NB4 (cell line): ENCODE measurements at regions not wholly inside any gene's neighbourhood (a gene's known extent, or its start where the extent isn't known, plus 50 kb on each side); places are given as distances from the start of the nearest gene placed in this dataset.

Experiments
- DNase-seq: peaks from one replicate; pipeline ENCODE4 v3.0.0; 2010; ENCODE audit warnings: low read depth
- H3K4me3 ChIP-seq: one replicate; pipeline ENCODE4 v1.5.1; 2011; ENCODE audit warnings: mild to moderate bottlenecking, low read depth, low read length, moderate library complexity
- CTCF ChIP-seq: IDR thresholded peaks from one replicate; pipeline ENCODE4 v1.5.1; 2012; ENCODE audit warnings: low read depth, low read length
- MAX ChIP-seq: IDR thresholded peaks from 2 replicates; pipeline ENCODE4 v1.6.1; 2011; ENCODE audit warnings: low read depth, low read length
- MYC ChIP-seq: IDR thresholded peaks from 2 replicates; pipeline ENCODE4 v1.6.1; 2011; ENCODE audit warnings: low read depth, low read length
- POLR2A ChIP-seq: IDR thresholded peaks from 2 replicates; pipeline ENCODE4 v1.6.1; 2011; ENCODE audit warnings: mild to moderate bottlenecking; ENCODE audit not compliant: insufficient read length; ENCODE audit errors: extremely low read depth

- DNase-seq, result no peak
- no peak overlapping the region for H3K4me3 ChIP-seq
- no peak for TF ChIP-seq POLR2A
- no peak for TF ChIP-seq MAX
- no peak for TF ChIP-seq CTCF
Observed at GRCh38 chr6:117128052-117128451, 137.3 kb upstream of the VGLL2 start.

- no peak overlapping the region for H3K4me3 ChIP-seq
- no peak for DNase-seq
- no peak for TF ChIP-seq CTCF
Observed at GRCh38 chr6:117130125-117130524, 135.2 kb upstream of the VGLL2 start.

GRCh38 chr6:117136702-117137101 lies 128.7 kb upstream of the VGLL2 start:
- TF ChIP-seq CTCF (no peak), MAX (no peak), POLR2A (no peak), MYC (no peak)
- no peak overlapping the region for H3K4me3 ChIP-seq
- DNase-seq, result no peak

GRCh38 chr6:117137711-117138110 lies 127.6 kb upstream of the VGLL2 start:
- no peak overlapping the region for H3K4me3 ChIP-seq
- TF ChIP-seq MYC (no peak), CTCF (no peak), MAX (no peak)
- no peak for DNase-seq

GRCh38 chr6:117138425-117138824 lies 126.9 kb upstream of the VGLL2 start:
- no peak for TF ChIP-seq POLR2A
- no peak for TF ChIP-seq MAX
- H3K4me3 ChIP-seq, result no peak overlapping the region
- no peak for DNase-seq

- TF ChIP-seq POLR2A, result no peak
- TF ChIP-seq MYC, result no peak
- no peak for TF ChIP-seq MAX
- no peak for TF ChIP-seq CTCF
- no peak for DNase-seq
Observed at GRCh38 chr6:117138920-117139319, 126.4 kb upstream of the VGLL2 start.

More at GRCh38 chr6:117138920-117139319, 126.4 kb upstream of the VGLL2 start:
- H3K4me3 ChIP-seq, result no peak overlapping the region
